Gastroesophageal sphincter (tissue), 3 donors: ENCODE measurements at regions not wholly inside any gene's neighbourhood (a gene's known extent, or its start where the extent isn't known, plus 50 kb on each side); places are given as distances from the start of the nearest gene placed in this dataset.
"Not testable (repeated sequence)": the region's sequence is repeated elsewhere in the genome, so short reads cannot be mapped to it uniquely, and the experiment has no call there.

Experiments
- EP300 ChIP-seq: sonication (generic); formaldehyde crosslinking; IDR thresholded peaks from one replicate; pipeline ENCODE4 v1.6.1; 2017; ENCODE audit warnings: antibody characterized with exemption, mild to moderate bottlenecking
- POLR2A ChIP-seq, 2 donors: fragments of 450-650 bp; IDR thresholded peaks; one replicate each; pipeline ENCODE4 v1.6.1; 2017; ENCODE audit warnings: antibody characterized with exemption in 2 of 2, mild to moderate bottlenecking in 2 of 2, moderate library complexity in 1 of 2
- POLR2AphosphoS5 ChIP-seq: sonication (generic); formaldehyde crosslinking; IDR thresholded peaks from one replicate; pipeline ENCODE4 v1.6.1; 2017; ENCODE audit warnings: antibody characterized with exemption
- TF ChIP-seq, protein P1 (sequence below), 4 experiments: fragments of 200-600 bp in 2 of 4; fragments of 450-650 bp in 2 of 4; sonication (generic) in 1 of 4; IDR thresholded peaks; one replicate each; pipeline ENCODE4 v1.5.1; 2017 to 2019; ENCODE audit warnings: antibody characterized with exemption in 4 of 4, mild to moderate bottlenecking in 2 of 4, moderate library complexity in 2 of 4

DNA sequence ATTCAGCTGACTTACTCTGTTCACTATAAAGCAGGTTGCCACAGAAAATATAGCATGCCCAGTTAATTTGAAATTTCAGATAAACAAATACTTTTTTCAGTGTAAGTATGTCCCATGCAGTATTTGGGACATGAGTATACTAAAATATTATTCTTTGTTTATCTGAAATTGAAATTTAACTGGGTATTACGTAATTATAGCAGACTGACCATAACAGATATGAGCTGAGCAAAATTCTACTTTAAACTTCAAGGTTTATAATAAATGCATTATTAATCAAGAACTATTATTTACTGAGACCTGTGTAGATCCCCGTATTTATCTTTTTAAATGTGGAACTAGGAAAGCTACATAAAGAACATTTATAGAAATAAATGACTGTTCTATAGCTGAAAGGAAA is 2898.2 kb upstream of the OR11H1 start:
- TF ChIP-seq, protein P1, sequence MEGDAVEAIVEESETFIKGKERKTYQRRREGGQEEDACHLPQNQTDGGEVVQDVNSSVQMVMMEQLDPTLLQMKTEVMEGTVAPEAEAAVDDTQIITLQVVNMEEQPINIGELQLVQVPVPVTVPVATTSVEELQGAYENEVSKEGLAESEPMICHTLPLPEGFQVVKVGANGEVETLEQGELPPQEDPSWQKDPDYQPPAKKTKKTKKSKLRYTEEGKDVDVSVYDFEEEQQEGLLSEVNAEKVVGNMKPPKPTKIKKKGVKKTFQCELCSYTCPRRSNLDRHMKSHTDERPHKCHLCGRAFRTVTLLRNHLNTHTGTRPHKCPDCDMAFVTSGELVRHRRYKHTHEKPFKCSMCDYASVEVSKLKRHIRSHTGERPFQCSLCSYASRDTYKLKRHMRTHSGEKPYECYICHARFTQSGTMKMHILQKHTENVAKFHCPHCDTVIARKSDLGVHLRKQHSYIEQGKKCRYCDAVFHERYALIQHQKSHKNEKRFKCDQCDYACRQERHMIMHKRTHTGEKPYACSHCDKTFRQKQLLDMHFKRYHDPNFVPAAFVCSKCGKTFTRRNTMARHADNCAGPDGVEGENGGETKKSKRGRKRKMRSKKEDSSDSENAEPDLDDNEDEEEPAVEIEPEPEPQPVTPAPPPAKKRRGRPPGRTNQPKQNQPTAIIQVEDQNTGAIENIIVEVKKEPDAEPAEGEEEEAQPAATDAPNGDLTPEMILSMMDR (IDR thresholded peaks at IDR 0.05), result not testable (repeated sequence)
- not testable (repeated sequence) for TF ChIP-seq EP300; POLR2AphosphoS5; POLR2A (IDR thresholded peaks at IDR 0.05)
